ENCODE measurements at regions not wholly inside any gene's neighbourhood (a gene's known extent, or its start where the extent isn't known, plus 50 kb on each side); places are given as distances from the start of the nearest gene placed in this dataset.

GRCh38 chr7:3159445-3159844 lies 115.8 kb upstream of the CARD11 start:
- no peak for TF ChIP-seq CTCF (conservative IDR thresholded peaks at IDR 0.05; ENCODE audit: low read depth, low read length)
- no peak for TF ChIP-seq EZH2 (IDR thresholded peaks at IDR 0.05; ENCODE audit: low read length, unreplicated experiment)
- no peak for TF ChIP-seq EZH2phosphoT487 (IDR thresholded peaks at IDR 0.05; ENCODE audit: borderline replicate concordance, low read length)

Data from PC-3 (cell line).